HepG2 (cell line): ENCODE measurements at regions not wholly inside any gene's neighbourhood (a gene's known extent, or its start where the extent isn't known, plus 50 kb on each side); places are given as distances from the start of the nearest gene placed in this dataset.

Experiments
- ATAC-seq: fragments of 200-7000 bp; cut with Tn5 transposase; 3 replicates; pipeline ENCODE4 v1.9.1; 2020; ENCODE audit warnings: mild to moderate bottlenecking, moderate library complexity
- BruUV-seq: library from RNA; stranded (reverse); fragments of 400-500 nt; replicated peaks from 2 replicates; lab custom pipeline; 2021; lab: Mats Ljungman, UMichigan
- CTCF ChIA-PET: fragments of 300-600 bp; formaldehyde crosslinking; extraction: SDS; loops from one replicate; lab custom pipeline; 2021; ENCODE audit warnings: low total read pairs, inconsistent platforms, low intra/inter-chr PET ratio; lab: Yijun Ruan, JAX
- POLR2A ChIA-PET: fragments of 350-600 bp; sonication (Branson Sonifier 250); formaldehyde crosslinking; loops from one replicate; lab custom pipeline; 2020; ENCODE audit warnings: antibody characterized with exemption, inconsistent platforms; lab: Yijun Ruan, JAX
- DNase-seq: peaks from one replicate; pipeline ENCODE4 v3.0.0-alpha.2; 2015; ENCODE audit warnings: low spot score
- FAIRE-seq: peaks from 3 replicates; lab custom pipeline; 2011; peaks lifted over from hg19 to GRCh38; lab: Jason Lieb, UNC
- H2AFZ ChIP-seq: one replicate; pipeline ENCODE4 v1.6.1; 2011; ENCODE audit warnings: low read length, inconsistent platforms
- H3K27ac ChIP-seq: fragments of 300-600 bp; 3 replicates; pipeline ENCODE4 v1.8.0; 2011; ENCODE audit warnings: mixed run types, mild to moderate bottlenecking, mixed read lengths, low read length, inconsistent platforms; ENCODE audit not compliant: insufficient read depth; ENCODE audit errors: extremely low read length
- H3K27me3 ChIP-seq, 2 experiments: fragments of 200-600 bp in 1 of 2; 2 replicates in 1 of 2; 3 replicates in 1 of 2; pipeline versions ENCODE4 v1.6.0 to v1.8.0; 2011; ENCODE audit warnings: low read length in 2 of 2, mild to moderate bottlenecking in 2 of 2, moderate library complexity in 2 of 2, inconsistent platforms in 1 of 2; ENCODE audit not compliant: insufficient read depth in 2 of 2, control insufficient read depth in 1 of 2
- H3K36me3 ChIP-seq, 2 experiments: fragments of 200-600 bp in 1 of 2; replicated peaks in 1 of 2; 2 replicates in 1 of 2; 3 replicates in 1 of 2; pipeline versions ENCODE4 v1.5.1 to v1.8.0; 2011; ENCODE audit warnings: low read length in 2 of 2, inconsistent platforms in 1 of 2; ENCODE audit not compliant: insufficient read depth in 2 of 2, control insufficient read depth in 1 of 2
- H3K4me1 ChIP-seq: 2 replicates; pipeline ENCODE4 v1.5.1; 2012; ENCODE audit warnings: low read length, inconsistent platforms; ENCODE audit not compliant: insufficient read depth
- H3K4me2 ChIP-seq: 2 replicates; pipeline ENCODE4 v1.6.0; 2011; ENCODE audit warnings: low read depth, low read length, inconsistent platforms
- H3K4me3 ChIP-seq, 3 experiments: fragments of 200-600 bp in 1 of 3; sonication (generic), shearing (Covaris generic) in 1 of 3; replicated peaks in 1 of 3; 2 replicates each; pipeline ENCODE4 v1.5.1; 2011 to 2016; ENCODE audit warnings: low read length in 3 of 3, inconsistent platforms in 2 of 3, low read depth in 2 of 3, mild to moderate bottlenecking in 2 of 3, control low read depth in 1 of 3, mixed read lengths in 1 of 3; ENCODE audit not compliant: insufficient read depth in 1 of 3
- H3K79me2 ChIP-seq: one replicate; pipeline ENCODE4 v1.6.1; 2011; ENCODE audit warnings: low read length, inconsistent platforms; ENCODE audit not compliant: insufficient read depth
- H3K9ac ChIP-seq: 2 replicates; pipeline ENCODE4 v1.6.0; 2011; ENCODE audit warnings: mild to moderate bottlenecking, low read depth, low read length, inconsistent platforms; ENCODE audit not compliant: insufficient read depth
- H3K9me3 ChIP-seq: 2 replicates; pipeline ENCODE4 v1.5.1; 2012; ENCODE audit warnings: mild to moderate bottlenecking, low read length
- H4K20me1 ChIP-seq: 2 replicates; pipeline ENCODE4 v1.6.0; 2011; ENCODE audit warnings: inconsistent platforms, mild to moderate bottlenecking, low read length, moderate library complexity; ENCODE audit not compliant: insufficient read depth
- DR1 ChIP-seq: sonication (generic); formaldehyde crosslinking; IDR thresholded peaks from 2 replicates; pipeline ENCODE4 v1.8.0; 2021; ENCODE audit warnings: mild to moderate bottlenecking, missing genetic modification reagents, inconsistent platforms
- GTF2F1 ChIP-seq: fragments of 150-350 bp; IDR thresholded peaks from 2 replicates; pipeline ENCODE4 v1.6.1; 2014; ENCODE audit warnings: low read length
- HES4 ChIP-seq: sonication (generic); formaldehyde crosslinking; IDR thresholded peaks from 2 replicates; pipeline ENCODE4 v1.9.0; 2021; ENCODE audit warnings: mild to moderate bottlenecking, missing genetic modification reagents, borderline replicate concordance
- HNRNPUL1 ChIP-seq: fragments of 200-400 bp; formaldehyde crosslinking; IDR thresholded peaks from 2 replicates; pipeline ENCODE4 v1.6.1; 2017; ENCODE audit warnings: low read depth, mild to moderate bottlenecking, low read length, moderate library complexity
- MED13 ChIP-seq: sonication (generic); formaldehyde crosslinking; IDR thresholded peaks from 2 replicates; pipeline ENCODE4 v1.5.0; 2020; ENCODE audit warnings: missing genetic modification reagents
- MYNN ChIP-seq: sonication (generic); formaldehyde crosslinking; IDR thresholded peaks from 2 replicates; pipeline ENCODE4 v1.4.0; 2020; ENCODE audit warnings: mild to moderate bottlenecking, low read depth, missing genetic modification reagents
- MZF1 ChIP-seq: sonication (generic); formaldehyde crosslinking; IDR thresholded peaks from 2 replicates; pipeline ENCODE4 v1.8.1; 2023; ENCODE audit warnings: mild to moderate bottlenecking, missing genetic modification reagents, borderline replicate concordance
- TAF1 ChIP-seq: sonication (generic); formaldehyde crosslinking; IDR thresholded peaks from 2 replicates; pipeline ENCODE4 v1.4.0; 2020; ENCODE audit warnings: missing genetic modification reagents
- ZBTB38 ChIP-seq: sonication (generic); formaldehyde crosslinking; IDR thresholded peaks from 2 replicates; pipeline ENCODE4 v1.5.1; 2020; ENCODE audit warnings: mild to moderate bottlenecking, missing genetic modification reagents
- ZBTB7B ChIP-seq: sonication (generic); formaldehyde crosslinking; IDR thresholded peaks from 2 replicates; pipeline ENCODE4 v1.4.0; 2020; ENCODE audit warnings: missing genetic modification reagents
- ZNF33B ChIP-seq: sonication (generic); formaldehyde crosslinking; IDR thresholded peaks from 2 replicates; pipeline ENCODE4 v1.5.1; 2020; ENCODE audit warnings: mild to moderate bottlenecking, missing genetic modification reagents
- ZNF446 ChIP-seq: sonication (generic); formaldehyde crosslinking; IDR thresholded peaks from 2 replicates; pipeline ENCODE4 v1.5.0; 2020; ENCODE audit warnings: mild to moderate bottlenecking, missing genetic modification reagents
- ZNF615 ChIP-seq: sonication (generic); formaldehyde crosslinking; IDR thresholded peaks from 2 replicates; pipeline ENCODE4 v1.5.0; 2020; ENCODE audit warnings: mild to moderate bottlenecking, missing genetic modification reagents, borderline replicate concordance
- WGBS: methylation state at CpG from one replicate; pipeline ENCODE4 v1.1.6; 2017; ENCODE audit warnings: low lambda C conversion rate; 5-methylcytosine and 5-hydroxymethylcytosine counted together
- in situ Hi-C: cut with HindIII; loops from 2 replicates; pipeline ENCODE4 v1.10.0; 2017; ENCODE audit warnings: low pct_unique_long_range_greater_than_20kb; ENCODE audit not compliant: extremely low pct_ligation_motif_present
- intact Hi-C: fragments of 100-400 bp; cut with micrococcal nuclease; formaldehyde crosslinking; loops from one replicate; pipeline ENCODE4 v1.10.0; 2022; ENCODE audit not compliant: unreplicated experiment
- TF ChIP-seq, protein P1 (sequence below): sonication (generic); formaldehyde crosslinking; IDR thresholded peaks from 2 replicates; pipeline ENCODE4 v1.4.0; 2020; ENCODE audit warnings: missing genetic modification reagents; ENCODE audit errors: not compliant biosample characterization
- TF ChIP-seq, protein P2 (sequence below): IDR thresholded peaks from 2 replicates; pipeline ENCODE4 v1.6.1; 2016; ENCODE audit warnings: low read depth, borderline replicate concordance
- TF ChIP-seq, protein P3 (sequence below): sonication (generic); formaldehyde crosslinking; IDR thresholded peaks from 2 replicates; pipeline ENCODE4 v1.4.0; 2020; ENCODE audit warnings: missing genetic modification reagents
- TF ChIP-seq, protein P4 (sequence below): sonication (generic); formaldehyde crosslinking; IDR thresholded peaks from 2 replicates; pipeline ENCODE4 v1.8.1; 2023; ENCODE audit warnings: mild to moderate bottlenecking, missing genetic modification reagents

DNA sequence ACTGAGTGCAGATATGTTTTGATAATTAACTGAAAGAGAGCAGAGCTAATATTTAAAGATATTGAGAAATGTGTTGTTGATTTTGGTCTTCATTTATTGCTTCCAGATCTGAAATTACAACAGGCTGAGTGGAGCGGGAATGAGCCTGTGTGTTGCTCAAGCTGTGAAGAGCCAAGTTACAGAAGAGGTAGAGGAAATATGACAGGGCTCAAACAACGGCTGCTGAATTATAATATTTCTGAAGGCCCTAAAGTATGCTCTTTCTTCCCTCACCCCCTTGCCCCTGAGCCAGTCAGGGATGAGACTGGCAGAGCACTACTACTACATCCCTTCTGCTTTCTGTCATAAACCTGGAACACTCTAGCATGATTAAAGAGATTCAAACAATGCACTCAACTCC lies 115.6 kb downstream of the FANCF start:
- H3K9me3 ChIP-seq = no peaks in the 10 kb centered on the region
- no peak for DNase-seq
- TF ChIP-seq HES4 = no peak
- no peak for TF ChIP-seq ZNF33B
- TF ChIP-seq, protein P1, sequence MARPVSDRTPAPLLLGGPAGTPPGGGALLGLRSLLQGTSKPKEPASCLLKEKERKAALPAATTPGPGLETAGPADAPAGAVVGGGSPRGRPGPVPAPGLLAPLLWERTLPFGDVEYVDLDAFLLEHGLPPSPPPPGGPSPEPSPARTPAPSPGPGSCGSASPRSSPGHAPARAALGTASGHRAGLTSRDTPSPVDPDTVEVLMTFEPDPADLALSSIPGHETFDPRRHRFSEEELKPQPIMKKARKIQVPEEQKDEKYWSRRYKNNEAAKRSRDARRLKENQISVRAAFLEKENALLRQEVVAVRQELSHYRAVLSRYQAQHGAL (CRISPR knock-in tag) = no peak
- TF ChIP-seq ZBTB38 (CRISPR knock-in tag) = no peak
- TF ChIP-seq DR1 (CRISPR knock-in tag) = no peak
- no peak for TF ChIP-seq HNRNPUL1
- no peak for TF ChIP-seq MED13
- TF ChIP-seq MYNN (CRISPR knock-in tag) = no peak
- TF ChIP-seq MZF1 (CRISPR knock-in tag) = no peak
- TF ChIP-seq, protein P2, sequence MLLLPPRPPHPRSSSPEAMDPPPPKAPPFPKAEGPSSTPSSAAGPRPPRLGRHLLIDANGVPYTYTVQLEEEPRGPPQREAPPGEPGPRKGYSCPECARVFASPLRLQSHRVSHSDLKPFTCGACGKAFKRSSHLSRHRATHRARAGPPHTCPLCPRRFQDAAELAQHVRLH (CRISPR knock-in tag) = no peak
- TF ChIP-seq, protein P3, sequence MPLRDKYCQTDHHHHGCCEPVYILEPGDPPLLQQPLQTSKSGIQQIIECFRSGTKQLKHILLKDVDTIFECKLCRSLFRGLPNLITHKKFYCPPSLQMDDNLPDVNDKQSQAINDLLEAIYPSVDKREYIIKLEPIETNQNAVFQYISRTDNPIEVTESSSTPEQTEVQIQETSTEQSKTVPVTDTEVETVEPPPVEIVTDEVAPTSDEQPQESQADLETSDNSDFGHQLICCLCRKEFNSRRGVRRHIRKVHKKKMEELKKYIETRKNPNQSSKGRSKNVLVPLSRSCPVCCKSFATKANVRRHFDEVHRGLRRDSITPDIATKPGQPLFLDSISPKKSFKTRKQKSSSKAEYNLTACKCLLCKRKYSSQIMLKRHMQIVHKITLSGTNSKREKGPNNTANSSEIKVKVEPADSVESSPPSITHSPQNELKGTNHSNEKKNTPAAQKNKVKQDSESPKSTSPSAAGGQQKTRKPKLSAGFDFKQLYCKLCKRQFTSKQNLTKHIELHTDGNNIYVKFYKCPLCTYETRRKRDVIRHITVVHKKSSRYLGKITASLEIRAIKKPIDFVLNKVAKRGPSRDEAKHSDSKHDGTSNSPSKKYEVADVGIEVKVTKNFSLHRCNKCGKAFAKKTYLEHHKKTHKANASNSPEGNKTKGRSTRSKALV (CRISPR knock-in tag) = no peak
- TF ChIP-seq, protein P4, sequence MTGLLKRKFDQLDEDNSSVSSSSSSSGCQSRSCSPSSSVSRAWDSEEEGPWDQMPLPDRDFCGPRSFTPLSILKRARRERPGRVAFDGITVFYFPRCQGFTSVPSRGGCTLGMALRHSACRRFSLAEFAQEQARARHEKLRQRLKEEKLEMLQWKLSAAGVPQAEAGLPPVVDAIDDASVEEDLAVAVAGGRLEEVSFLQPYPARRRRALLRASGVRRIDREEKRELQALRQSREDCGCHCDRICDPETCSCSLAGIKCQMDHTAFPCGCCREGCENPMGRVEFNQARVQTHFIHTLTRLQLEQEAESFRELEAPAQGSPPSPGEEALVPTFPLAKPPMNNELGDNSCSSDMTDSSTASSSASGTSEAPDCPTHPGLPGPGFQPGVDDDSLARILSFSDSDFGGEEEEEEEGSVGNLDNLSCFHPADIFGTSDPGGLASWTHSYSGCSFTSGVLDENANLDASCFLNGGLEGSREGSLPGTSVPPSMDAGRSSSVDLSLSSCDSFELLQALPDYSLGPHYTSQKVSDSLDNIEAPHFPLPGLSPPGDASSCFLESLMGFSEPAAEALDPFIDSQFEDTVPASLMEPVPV (CRISPR knock-in tag) = no peak
- no peak for TF ChIP-seq ZNF615 (CRISPR knock-in tag)
- TF ChIP-seq TAF1 (CRISPR knock-in tag) = no peak
- no peak for TF ChIP-seq ZBTB7B (CRISPR knock-in tag)
- no peak for TF ChIP-seq GTF2F1
- TF ChIP-seq ZNF446 (CRISPR knock-in tag) = no peak
- TF ChIP-seq, all 625 proteins: peak for 0
- no TSS peak for BruUV-seq
- intact Hi-C loops (no loop called here), in situ Hi-C loops (no loop called here)
- ChIA-PET CTCF (no interaction called here), POLR2A (no interaction called here)
- Histone ChIP-seq H3K4me3 (no peak overlapping the region), H3K4me1 (no peaks in the 10 kb centered on the region), H3K27me3 (peaks cover 0 to 4% of the 10 kb centered on the region in 2 experiments; a peak in 1 of 5 replicates), H2AFZ (no peak overlapping the region), H4K20me1 (no peaks in the 10 kb centered on the region), H3K27ac (no peak overlapping the region), H3K4me2 (no peak overlapping the region), H3K36me3 (no peaks in the 10 kb centered on the region), H3K9ac (no peak overlapping the region), H3K79me2 (no peaks in the 10 kb centered on the region)
- no peak for ATAC-seq
- 0% methylated on average over 1 of the region's 2 CpGs for WGBS
- FAIRE-seq = no peak
